ENCODE measurements at regions not wholly inside any gene's neighbourhood (a gene's known extent, or its start where the extent isn't known, plus 50 kb on each side); places are given as distances from the start of the nearest gene placed in this dataset.

DNA sequence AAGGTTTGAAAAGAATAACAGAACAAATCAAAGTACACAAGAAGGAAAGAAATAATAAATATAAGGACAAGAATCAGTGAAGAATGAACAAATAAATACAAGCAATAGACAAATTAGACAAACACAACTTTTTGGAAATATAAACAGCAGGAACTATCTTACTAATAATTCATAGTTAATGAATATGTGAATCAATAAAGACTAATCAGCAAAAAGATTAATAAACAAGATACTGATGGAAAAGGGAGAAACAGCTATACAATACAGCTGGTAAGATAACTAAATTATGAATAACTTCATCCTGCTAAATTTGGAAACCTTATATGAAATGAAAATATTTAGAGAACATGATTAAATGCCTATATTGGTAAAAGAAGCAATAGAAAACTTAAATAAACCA, 193.6 kb upstream of the SPRED2 start:
- TF ChIP-seq, protein P1, sequence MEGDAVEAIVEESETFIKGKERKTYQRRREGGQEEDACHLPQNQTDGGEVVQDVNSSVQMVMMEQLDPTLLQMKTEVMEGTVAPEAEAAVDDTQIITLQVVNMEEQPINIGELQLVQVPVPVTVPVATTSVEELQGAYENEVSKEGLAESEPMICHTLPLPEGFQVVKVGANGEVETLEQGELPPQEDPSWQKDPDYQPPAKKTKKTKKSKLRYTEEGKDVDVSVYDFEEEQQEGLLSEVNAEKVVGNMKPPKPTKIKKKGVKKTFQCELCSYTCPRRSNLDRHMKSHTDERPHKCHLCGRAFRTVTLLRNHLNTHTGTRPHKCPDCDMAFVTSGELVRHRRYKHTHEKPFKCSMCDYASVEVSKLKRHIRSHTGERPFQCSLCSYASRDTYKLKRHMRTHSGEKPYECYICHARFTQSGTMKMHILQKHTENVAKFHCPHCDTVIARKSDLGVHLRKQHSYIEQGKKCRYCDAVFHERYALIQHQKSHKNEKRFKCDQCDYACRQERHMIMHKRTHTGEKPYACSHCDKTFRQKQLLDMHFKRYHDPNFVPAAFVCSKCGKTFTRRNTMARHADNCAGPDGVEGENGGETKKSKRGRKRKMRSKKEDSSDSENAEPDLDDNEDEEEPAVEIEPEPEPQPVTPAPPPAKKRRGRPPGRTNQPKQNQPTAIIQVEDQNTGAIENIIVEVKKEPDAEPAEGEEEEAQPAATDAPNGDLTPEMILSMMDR (conservative IDR thresholded peaks at IDR 0.05) = no peak
- TF ChIP-seq ZFX (IDR thresholded peaks at IDR 0.05) = no peak

Data from C4-2B (cell line).